SU-DHL-6 (cell line): ENCODE measurements at regions not wholly inside any gene's neighbourhood (a gene's known extent, or its start where the extent isn't known, plus 50 kb on each side); places are given as distances from the start of the nearest gene placed in this dataset.

Experiments used
- H2AFZ ChIP-seq: fragments of 200-600 bp; sonication (generic); 2 replicates; pipeline ENCODE4 v1.6.1; 2014; ENCODE audit warnings: low read depth, mild to moderate bottlenecking, moderate library complexity, mixed read lengths, antibody characterized with exemption, low read length; ENCODE audit not compliant: severe bottlenecking
- H3F3A ChIP-seq: fragments of 200-600 bp; shearing (Covaris generic); 2 replicates; pipeline ENCODE4 v1.6.0; 2016; ENCODE audit warnings: antibody characterized with exemption, mild to moderate bottlenecking; ENCODE audit not compliant: insufficient read depth
- H3K27ac ChIP-seq: fragments of 200-600 bp; sonication (generic); 2 replicates; pipeline ENCODE4 v1.5.1; 2016; ENCODE audit warnings: low read depth, mild to moderate bottlenecking, low read length, moderate library complexity, mixed read lengths
- H3K27me3 ChIP-seq: fragments of 200-600 bp; sonication (generic), shearing (Covaris generic); 2 replicates; pipeline ENCODE4 v1.6.0; 2014; ENCODE audit warnings: mild to moderate bottlenecking, low read length
- H3K36me3 ChIP-seq: fragments of 200-600 bp; sonication (generic); 2 replicates; pipeline ENCODE4 v1.6.1; 2014; ENCODE audit warnings: mild to moderate bottlenecking, low read length, mixed read lengths
- H3K4me2 ChIP-seq: fragments of 300-600, 200-600 bp; shearing (Covaris generic), sonication (generic); 2 replicates; pipeline ENCODE4 v1.6.0; 2014; ENCODE audit warnings: low read length, low read depth, mild to moderate bottlenecking; ENCODE audit not compliant: poor library complexity, severe bottlenecking
- H3K4me3 ChIP-seq: fragments of 200-600 bp; sonication (generic); 2 replicates; pipeline ENCODE4 v1.5.1; 2014; ENCODE audit warnings: antibody characterized with exemption, low read length, mild to moderate bottlenecking, mixed read lengths; ENCODE audit not compliant: insufficient read depth, poor library complexity, severe bottlenecking
- H3K79me2 ChIP-seq: fragments of 200-600 bp; sonication (generic); 2 replicates; pipeline ENCODE4 v1.6.1; 2014; ENCODE audit warnings: mild to moderate bottlenecking, low read length, moderate library complexity; ENCODE audit not compliant: insufficient read depth
- H3K9ac ChIP-seq: fragments of 200-600 bp; sonication (generic); 2 replicates; pipeline ENCODE4 v1.7.0; 2014; ENCODE audit warnings: mild to moderate bottlenecking, low read length
- H3K9me2 ChIP-seq: fragments of 200-600 bp; sonication (generic); replicated peaks from 2 replicates; pipeline ENCODE4 v1.6.1; 2014; ENCODE audit warnings: low read length; ENCODE audit not compliant: insufficient read depth
- H3K9me3 ChIP-seq: fragments of 200-600 bp; sonication (generic); 2 replicates; pipeline ENCODE4 v1.6.1; 2014; ENCODE audit warnings: low read length, mixed read lengths; ENCODE audit not compliant: insufficient read depth
- H4K20me1 ChIP-seq: fragments of 200-600 bp; sonication (generic); 2 replicates; pipeline ENCODE4 v1.6.1; 2014; ENCODE audit warnings: low read depth, mild to moderate bottlenecking, antibody characterized with exemption, low read length, moderate library complexity, mixed read lengths
- CTCF ChIP-seq: fragments of 200-600 bp; sonication (generic); IDR thresholded peaks from one replicate; pipeline ENCODE4 v1.5.1; 2017; ENCODE audit warnings: antibody characterized with exemption, mild to moderate bottlenecking, low read length, moderate library complexity; ENCODE audit not compliant: insufficient read depth, poor library complexity, severe bottlenecking
- EZH2phosphoT487 ChIP-seq: fragments of 200-600 bp; sonication (generic), shearing (Covaris generic); conservative IDR thresholded peaks from 2 replicates; pipeline ENCODE4 v1.6.1; 2018; ENCODE audit warnings: mild to moderate bottlenecking, antibody characterized with exemption, low read length, moderate library complexity, mixed read lengths

DNA sequence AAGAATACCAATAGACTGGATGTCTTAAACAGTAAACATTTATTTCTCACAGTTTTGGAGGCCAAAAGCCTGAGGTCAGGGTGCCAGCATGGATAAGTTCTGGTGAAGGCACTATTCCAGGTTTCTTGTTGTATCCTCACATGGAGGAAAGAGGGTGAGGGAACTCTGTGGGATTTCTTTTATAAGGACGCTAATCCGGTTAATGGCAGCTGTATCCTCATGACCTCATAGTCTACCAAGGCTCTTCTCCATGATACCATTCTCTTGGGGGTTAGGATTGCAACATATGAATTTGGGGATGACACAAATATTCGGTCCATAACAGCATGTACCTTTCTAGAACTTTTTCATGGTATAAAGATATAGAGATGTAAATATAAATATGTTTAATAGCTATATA lies 412.0 kb downstream of the LMO7 start:
- no peaks in the 10 kb centered on the region for H4K20me1 ChIP-seq
- H3K4me3 ChIP-seq = no peak overlapping the region
- TF ChIP-seq CTCF (no peak), EZH2phosphoT487 (no peak)
- no peaks in the 10 kb centered on the region for H3F3A ChIP-seq
- no peak overlapping the region for H3K4me2 ChIP-seq
- no peak overlapping the region for H3K27ac ChIP-seq
- H3K9me2 ChIP-seq = no peaks in the 10 kb centered on the region; the same call in 1 of the 2 replicates
- no peaks in the 10 kb centered on the region for H3K79me2 ChIP-seq
- no peak overlapping the region for H3K9ac ChIP-seq
- H3K9me3 ChIP-seq = no peaks in the 10 kb centered on the region
- no peaks in the 10 kb centered on the region for H3K36me3 ChIP-seq
- H3K27me3 ChIP-seq = no peaks in the 10 kb centered on the region
- no peak overlapping the region for H2AFZ ChIP-seq

GRCh38 chr13:76043874-76044273 lies 407.7 kb downstream of the LMO7 start:
- no peak overlapping the region for H3K9ac ChIP-seq
- H3K27ac ChIP-seq = no peak overlapping the region
- no peak overlapping the region for H2AFZ ChIP-seq
- H3K9me2 ChIP-seq = no peaks in the 10 kb centered on the region
- H4K20me1 ChIP-seq = no peaks in the 10 kb centered on the region
- no peaks in the 10 kb centered on the region for H3K9me3 ChIP-seq
- no peaks in the 10 kb centered on the region for H3K36me3 ChIP-seq
- no peak overlapping the region for H3K4me2 ChIP-seq
- no peaks in the 10 kb centered on the region for H3K27me3 ChIP-seq
- H3K4me3 ChIP-seq = no peak overlapping the region
- H3F3A ChIP-seq = no peaks in the 10 kb centered on the region
- TF ChIP-seq EZH2phosphoT487 (no peak), CTCF (no peak)
- H3K79me2 ChIP-seq = no peaks in the 10 kb centered on the region

DNA sequence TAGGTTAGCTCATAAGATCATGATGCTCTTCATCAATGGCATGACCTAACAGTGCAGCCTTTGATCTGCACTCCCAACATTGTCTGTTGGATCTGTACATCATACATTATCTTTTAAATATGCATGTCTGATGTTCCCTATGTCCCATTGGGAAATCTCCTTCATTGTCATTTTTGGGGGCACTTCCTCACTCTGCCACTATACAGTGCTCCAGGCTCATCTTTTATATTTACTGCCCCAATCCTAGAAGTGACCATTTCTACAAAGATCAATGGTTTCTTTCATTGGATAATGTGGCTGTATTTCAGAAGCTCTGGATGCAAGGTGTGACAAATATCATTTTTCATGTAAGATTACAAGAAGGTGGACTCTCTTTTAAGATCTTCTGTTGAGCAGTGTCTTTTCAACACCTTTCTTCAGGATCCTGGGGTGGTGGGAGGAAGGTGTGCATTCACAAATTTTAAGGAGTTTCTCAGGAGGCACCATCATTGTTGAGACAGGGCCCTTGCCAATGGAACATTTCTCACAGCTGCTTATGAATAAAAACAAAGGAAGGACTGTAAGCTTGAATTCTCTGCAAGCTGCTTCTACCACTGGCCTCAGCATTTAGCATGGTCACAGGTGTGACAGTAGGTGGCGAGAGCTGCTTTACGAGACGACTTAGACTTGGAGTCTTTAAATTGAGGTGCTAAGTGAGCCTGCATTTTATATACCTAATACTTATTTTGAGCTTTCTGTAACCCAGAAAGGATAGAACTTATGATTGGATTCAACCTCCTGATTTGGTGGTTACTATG lies 403.0 kb downstream of the LMO7 start:
- H3F3A ChIP-seq = no peaks in the 10 kb centered on the region
- H2AFZ ChIP-seq = no peak overlapping the region
- H3K9me2 ChIP-seq = no peaks in the 10 kb centered on the region
- no peak overlapping the region for H3K4me3 ChIP-seq
- no peak overlapping the region for H3K9ac ChIP-seq
- H3K4me2 ChIP-seq = no peak overlapping the region
- TF ChIP-seq CTCF = no peak
- H3K9me3 ChIP-seq = no peaks in the 10 kb centered on the region
- no peaks in the 10 kb centered on the region for H3K79me2 ChIP-seq
- H3K27ac ChIP-seq = no peak overlapping the region
- H4K20me1 ChIP-seq = no peaks in the 10 kb centered on the region
- no peaks in the 10 kb centered on the region for H3K27me3 ChIP-seq
- H3K36me3 ChIP-seq = no peaks in the 10 kb centered on the region
